Fibroblast of mammary gland (primary cell): ENCODE measurements at regions not wholly inside any gene's neighbourhood (a gene's known extent, or its start where the extent isn't known, plus 50 kb on each side); places are given as distances from the start of the nearest gene placed in this dataset.

ENCODE experiments used
- DNase-seq: peaks from one replicate; pipeline ENCODE4 v3.0.0-alpha.2; 2010; ENCODE audit warnings: low read depth
- H3K4me3 ChIP-seq: 2 replicates; pipeline ENCODE4 v1.5.1; 2011; ENCODE audit warnings: low read depth, mild to moderate bottlenecking, low read length, moderate library complexity; ENCODE audit not compliant: control insufficient read depth
- CTCF ChIP-seq: conservative IDR thresholded peaks from 2 replicates; pipeline ENCODE4 v1.5.1; 2011; ENCODE audit warnings: low read depth, low read length, inconsistent platforms; ENCODE audit not compliant: control insufficient read depth, insufficient read depth

- H3K4me3 ChIP-seq = no peak overlapping the region
- DNase-seq = no peak
- no peak for TF ChIP-seq CTCF
These were observed 402.4 kb upstream of the ADARB2 start for GRCh38 chr10:2139746-2140145.

- TF ChIP-seq CTCF = no peak
- no peak overlapping the region for H3K4me3 ChIP-seq
- DNase-seq = no peak
These were observed 400.3 kb upstream of the ADARB2 start for GRCh38 chr10:2137549-2138174.

- DNase-seq = no peak
- no peak for TF ChIP-seq CTCF
- no peak overlapping the region for H3K4me3 ChIP-seq
These were observed 393.5 kb upstream of the ADARB2 start for GRCh38 chr10:2130705-2131305.

GRCh38 chr10:2128991-2129390 is 391.7 kb upstream of the ADARB2 start:
- TF ChIP-seq CTCF = no peak
- no peak for DNase-seq
- no peak overlapping the region for H3K4me3 ChIP-seq

GRCh38 chr10:2124135-2124534 is 386.8 kb upstream of the ADARB2 start:
- no peak for DNase-seq
- no peak for TF ChIP-seq CTCF
- H3K4me3 ChIP-seq = no peak overlapping the region

- TF ChIP-seq CTCF = no peak
- H3K4me3 ChIP-seq = no peak overlapping the region
- no peak for DNase-seq
These were observed 385.3 kb upstream of the ADARB2 start for GRCh38 chr10:2122431-2123124.

GRCh38 chr10:2121929-2122328 is 384.6 kb upstream of the ADARB2 start:
- TF ChIP-seq CTCF = no peak
- no peak overlapping the region for H3K4me3 ChIP-seq
- DNase-seq = no peak
